Fibroblast of gingiva (primary cell): ENCODE measurements at regions not wholly inside any gene's neighbourhood (a gene's known extent, or its start where the extent isn't known, plus 50 kb on each side); places are given as distances from the start of the nearest gene placed in this dataset.

Source experiments
- DNase-seq: peaks from one replicate; pipeline ENCODE4 v3.0.0-alpha.2; 2011; ENCODE audit warnings: low read depth

DNA sequence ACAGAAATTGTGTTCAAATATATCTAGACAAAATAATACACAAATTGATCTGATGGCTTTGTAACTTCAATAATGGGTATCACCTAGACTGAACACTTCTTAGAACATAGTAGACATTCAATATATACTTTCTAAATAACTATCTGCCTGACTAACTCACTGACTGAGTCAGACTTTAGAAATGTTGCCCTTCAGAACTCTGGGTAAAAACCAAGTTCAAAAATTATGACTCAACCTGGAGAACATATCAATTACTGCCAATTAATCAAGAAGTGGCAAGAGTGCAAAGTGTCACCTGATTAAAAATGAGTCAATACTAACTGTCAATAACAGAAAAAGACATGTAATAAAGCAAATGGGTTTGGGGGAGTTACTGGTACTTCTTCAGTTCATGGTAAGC, 144.6 kb upstream of the TMCO5A start:
- DNase-seq, result peak; percentile 31

DNA sequence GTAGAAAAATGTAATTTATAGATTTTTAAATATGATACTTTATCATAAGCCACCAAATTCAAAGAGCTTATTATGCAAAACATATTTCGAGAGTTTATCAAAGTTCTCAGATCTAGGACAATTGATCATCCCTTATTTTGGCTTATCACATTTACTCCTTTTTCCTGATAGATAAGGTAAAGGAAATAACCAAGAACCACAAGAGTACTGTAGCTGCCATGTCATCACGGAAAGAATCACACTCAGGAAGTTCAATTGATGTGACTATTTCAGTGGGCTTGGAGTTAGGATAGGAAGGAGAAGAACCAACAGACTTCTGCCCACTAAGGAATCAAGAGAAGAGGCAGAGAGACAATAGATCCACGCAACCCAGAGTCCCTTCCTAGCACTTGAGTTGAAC, 142.7 kb upstream of the TMCO5A start:
- no peak for DNase-seq

DNA sequence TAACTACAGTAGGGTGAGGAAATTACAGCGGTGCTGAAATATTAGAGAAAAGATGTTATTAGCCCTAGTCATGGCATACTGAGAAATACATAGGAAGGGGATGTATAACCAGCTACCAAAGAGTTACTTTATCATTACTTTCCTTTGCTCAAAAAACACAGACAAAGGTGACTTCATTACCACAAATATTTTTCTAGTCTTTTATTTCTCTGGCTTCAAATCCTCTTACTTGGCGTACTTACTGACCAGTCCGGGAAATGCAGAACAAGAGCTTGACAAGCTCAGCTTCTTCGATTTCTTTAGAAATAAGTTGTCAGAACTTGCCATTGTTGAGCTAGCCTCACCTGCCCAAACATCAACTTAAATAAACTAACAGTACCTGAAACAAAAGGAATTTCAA, 142.1 kb upstream of the TMCO5A start:
- no peak for DNase-seq

DNA sequence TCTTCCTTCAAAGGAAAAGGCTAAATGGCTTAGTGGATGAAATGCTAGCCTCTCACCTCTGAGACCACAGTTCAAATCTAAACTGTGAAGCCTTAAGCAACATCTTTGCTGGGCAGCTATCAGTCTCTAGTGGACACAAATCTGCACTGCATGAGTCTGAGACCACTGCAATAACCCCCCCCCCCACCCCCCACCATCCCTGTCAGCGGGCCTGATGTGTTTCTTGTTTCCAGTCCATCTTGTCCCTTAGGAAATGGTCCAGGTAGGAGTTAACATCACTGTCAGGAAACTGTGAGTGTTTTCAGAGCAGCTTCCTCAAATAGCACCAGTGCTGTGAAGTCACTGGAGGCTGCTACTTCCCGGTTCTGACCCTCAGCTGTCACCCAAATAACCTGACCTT, 140.6 kb upstream of the TMCO5A start:
- no peak for DNase-seq

DNA sequence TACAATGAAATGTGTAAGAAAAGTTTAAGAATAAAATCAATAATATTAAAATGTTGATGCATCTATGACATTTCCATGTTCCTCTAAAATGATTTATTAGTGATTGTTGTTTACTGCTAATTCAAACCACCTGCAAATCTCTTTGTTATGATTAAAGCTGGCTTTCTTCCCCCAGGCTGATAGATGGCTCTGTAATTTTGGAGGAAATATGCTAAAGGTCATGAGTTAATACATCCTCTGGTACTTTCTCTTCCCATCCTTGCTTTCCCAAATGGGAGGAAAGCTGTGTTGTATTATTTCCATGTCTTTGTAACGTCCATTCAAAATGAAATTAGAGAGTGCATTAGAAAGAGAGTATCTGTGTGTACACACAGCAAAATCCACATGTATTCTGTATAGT, 139.5 kb upstream of the TMCO5A start:
- no peak for DNase-seq

DNA sequence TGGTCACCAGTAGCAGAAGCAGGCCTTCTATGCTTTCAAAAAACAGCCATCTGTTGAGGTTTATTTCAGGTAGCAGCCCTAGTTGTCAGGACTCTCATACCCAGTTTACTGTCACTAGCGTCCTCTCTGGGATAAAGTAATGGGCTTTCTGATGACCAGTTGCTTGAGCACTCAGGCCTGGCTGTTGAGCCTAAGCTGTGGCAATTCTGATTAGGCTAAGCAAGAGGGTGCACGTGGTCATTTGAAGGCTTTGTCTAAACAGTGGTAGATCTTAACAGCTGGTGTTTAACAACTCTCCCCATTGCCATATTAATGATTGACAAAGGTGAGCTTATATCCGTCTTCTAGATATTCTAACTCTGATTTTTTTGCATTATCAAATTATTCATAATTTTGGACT, 132.9 kb upstream of the TMCO5A start:
- no peak for DNase-seq

DNA sequence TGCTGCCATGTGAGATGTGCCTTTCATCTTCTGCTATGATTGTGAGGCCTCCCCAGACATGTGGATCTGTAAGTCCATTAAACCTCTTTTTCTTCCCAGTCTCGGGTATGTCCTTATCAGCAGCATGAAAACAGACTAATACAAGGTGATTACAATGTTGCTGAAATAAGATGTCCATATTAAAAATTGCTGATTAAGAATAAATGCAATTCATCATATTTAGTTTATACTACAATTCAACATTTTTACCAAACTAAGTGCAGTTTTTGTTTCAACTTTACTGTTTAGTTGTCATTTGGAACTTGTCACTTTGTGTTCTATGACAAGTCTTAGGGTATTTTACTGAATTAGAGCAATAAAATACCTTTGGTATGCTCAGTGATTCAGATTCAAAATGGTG, 127.6 kb upstream of the TMCO5A start:
- no peak for DNase-seq

DNA sequence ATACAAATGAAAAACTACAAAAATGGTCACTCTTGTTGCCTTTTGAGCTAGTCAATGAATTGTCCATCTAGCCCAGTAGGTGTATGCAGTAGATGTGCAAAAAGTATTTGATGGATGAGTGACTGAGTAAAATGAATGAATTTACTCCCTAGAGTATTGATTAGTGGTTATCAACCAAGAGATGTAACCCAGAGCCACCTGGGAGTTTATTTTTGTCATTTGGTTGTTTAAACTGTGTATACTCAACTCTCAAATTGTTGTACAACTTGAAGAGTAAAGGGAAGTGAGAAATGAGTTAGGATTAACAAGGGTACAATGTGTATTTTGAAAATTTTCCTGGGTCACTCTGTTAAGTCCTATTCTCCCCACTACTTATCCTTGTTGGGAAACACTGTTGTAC, 124.1 kb upstream of the TMCO5A start:
- no peak for DNase-seq

DNA sequence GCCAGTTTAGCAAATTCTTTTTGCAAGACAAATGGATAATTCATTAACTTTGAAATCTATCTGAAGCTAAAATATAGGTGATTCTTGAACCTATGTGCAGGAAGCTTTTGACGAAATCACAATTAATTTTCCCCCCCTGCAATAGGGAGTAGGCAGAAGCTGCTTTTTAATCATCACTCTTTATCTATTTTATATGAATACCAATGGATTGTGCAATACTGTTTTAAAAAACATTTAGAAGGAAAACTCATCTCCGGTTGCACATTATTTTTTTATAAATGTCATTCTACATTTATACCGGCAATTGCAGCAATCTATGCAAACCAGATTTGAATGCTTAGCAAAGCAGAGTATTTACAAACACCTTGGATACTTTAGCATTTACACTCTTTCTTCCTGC, 121.1 kb upstream of the TMCO5A start:
- no peak for DNase-seq

DNA sequence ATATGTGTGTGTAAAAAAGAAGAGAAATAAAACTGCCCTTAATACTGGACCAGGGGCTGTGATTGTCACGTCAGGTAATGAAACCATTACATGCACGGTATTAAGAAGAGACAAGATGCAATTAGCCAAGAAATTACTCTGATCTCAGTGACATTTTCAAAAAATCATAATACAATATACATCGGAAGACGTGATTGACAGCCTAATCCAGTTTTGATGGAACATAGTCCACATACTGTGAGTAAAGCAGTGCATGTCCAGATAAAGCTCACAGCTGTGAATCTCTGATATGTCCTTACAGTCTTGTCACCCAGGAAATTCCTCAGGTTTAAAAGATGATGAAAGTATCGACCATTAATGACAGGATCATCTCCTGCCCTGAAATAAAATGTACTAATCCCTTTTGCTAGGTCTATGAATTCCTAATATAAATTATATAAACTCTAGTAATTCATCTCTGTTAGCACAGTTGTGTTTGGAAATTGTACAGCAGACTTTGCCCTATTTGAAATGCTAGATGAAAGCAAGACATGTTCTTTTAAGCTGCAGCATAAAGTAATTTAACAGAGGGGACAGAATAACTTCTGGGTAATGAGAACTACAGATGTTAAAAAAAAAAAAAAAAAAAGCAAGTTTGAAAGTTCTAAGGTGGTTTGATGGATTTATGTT, 119.5 kb upstream of the TMCO5A start:
- no peak for DNase-seq

DNA sequence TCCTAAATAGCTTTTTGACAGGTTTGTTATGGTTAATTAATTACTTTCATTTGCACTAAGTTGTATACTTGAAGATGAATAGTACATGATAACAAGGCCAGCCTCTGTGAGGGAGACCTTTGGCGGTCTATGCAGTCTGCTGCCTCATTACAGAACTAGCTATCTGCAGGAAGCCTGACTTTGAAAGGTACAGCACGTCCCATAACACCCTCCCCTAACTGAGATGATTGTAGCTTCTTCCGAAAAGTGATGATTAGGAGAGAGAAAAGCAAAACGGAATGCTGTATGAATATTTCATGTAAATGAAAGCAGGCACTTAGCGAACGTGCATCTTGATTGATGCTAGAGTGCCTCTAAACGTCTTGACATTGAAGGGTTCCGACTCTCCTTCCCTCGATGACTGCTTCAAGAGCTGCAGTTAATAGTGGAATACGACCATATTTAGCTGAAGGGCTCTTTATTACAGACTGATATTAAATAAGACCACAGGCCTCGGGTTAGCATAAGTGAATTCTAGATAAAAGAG, 116.2 kb upstream of the TMCO5A start:
- DNase-seq, result no peak

DNA sequence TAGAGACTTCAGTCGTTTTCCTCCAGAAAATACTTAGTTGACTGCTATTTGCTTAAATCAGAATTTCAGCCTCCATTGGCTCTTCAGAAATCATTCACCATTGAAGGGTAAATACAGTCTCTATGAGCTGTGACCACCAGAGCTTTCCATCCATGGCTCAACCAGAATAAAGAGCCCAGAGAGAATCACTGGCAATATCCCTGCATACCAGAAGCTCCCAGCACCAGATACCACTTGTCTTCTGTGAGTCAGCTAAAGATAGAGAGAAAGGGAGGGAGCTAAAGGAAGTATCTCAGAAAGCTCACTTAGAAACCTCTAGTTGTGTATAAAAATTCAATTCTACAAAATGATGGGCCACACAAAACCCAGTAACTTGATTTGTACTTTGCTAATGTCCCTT, 115.2 kb upstream of the TMCO5A start:
- DNase-seq, result no peak

DNA sequence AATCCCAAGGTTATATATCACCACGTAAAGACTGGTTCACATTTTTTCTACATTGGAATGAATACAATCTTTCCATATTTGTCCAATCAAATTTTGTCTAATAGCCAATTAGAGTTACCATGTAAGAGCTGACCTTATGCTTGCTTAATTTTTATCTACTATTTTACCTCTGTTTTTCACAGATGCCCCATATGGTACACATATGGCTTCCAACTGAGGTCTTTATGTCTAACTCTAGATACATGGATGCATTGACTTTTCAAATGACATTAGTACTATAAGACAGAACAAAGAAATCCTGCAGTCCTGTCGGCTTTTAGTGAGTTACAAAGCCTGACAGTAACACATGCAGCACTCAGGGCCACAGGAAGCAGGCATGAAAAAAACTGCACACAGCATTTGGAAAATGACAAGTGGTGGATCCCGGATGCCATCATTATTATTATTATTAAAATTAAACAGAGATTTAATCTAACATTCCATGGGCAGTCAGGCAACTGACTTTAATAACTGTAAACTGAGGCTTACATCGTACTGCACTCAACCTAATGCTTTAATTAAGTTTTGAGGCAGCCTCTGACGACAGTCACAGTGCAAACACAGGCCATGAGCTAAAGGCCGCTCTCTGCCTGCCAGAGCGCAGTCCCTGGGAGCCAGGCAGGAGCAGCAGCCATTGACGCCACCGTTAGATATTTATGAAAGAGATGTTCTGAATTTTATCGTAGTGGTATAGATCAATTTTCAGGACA, 113.9 kb upstream of the TMCO5A start:
- DNase-seq, result no peak

DNA sequence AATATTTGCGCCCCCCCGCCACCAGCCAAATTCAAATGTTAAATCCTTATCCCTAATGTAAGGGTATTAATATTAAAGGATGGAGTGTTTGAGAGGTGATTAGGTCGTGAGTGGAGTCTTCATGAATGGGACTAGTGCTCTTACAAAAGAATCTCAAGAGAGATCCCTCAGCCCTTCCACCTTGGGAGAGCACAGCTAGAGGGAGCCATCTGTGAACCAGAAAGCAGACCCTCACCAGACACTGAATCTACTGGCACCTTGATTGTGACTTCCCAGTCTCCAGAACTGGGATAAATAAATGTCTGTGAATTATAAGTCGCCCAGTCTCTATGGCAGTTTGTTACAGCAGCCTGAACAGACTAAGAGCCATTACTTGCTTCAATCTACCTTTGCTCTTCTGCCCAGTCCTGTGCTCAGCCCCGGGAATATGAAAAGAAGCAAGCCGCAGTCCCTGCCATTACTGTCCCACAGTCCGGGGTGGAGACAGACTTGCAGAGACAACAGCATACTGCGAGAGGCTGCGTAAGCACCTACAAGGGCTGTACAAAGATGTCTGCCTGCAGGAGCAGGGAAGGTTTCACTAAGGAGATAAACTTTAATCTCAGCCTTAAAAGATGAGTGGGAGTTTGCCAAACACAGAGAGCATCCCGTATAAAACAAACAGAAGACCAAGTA, 110.7 kb upstream of the TMCO5A start:
- DNase-seq, result no peak

DNA sequence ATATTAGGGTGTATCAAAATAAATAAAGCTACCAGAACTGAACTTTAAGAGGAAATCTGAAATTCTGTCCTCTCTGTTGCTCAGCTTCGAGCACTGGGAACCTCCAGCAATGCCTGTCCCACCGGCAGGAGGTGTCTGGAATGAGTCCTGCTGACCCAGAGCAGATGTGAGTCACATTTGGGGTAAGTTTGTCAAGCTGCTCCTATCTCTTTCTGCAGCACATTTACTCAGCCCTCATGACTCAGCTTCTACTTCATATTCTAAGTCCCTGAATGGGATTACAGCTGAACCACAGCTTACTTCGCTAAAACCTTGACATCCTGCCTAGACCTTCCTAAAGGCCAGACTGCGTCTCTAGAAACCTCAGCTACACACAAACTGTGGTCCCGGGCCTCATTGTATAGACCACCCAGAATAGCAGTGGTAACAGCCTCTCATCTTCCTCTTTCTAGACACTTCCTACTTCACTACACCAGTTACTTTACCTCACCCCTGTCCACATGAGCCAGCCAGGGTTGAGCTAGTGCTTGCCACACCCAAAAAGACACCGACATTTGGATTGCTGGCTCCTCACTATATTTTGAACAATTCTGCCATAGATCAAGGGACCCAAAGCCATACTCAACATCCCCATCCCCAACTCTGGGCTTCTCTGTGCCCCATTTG, 109.6 kb upstream of the TMCO5A start:
- peak; percentile 60 for DNase-seq

DNA sequence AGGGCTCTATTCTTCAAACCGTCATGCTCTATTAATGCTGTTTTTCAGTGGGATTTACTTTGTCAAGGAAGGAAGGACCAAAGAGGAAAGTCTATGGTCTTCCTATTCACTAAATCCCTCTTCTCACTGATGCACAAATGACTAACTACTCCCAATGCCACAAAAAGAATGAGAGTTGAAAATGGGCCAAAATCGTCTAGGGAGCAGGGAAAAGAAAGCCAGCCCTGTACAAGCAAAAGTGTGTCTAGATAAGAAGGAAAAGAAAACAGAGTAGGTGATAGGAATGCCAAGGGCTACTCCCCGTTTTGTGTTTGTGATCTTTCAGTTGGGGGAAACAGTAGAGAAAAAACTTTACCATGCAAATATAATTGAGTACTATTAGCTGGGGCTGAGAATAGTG, 97.2 kb upstream of the TMCO5A start:
- DNase-seq, result no peak

DNA sequence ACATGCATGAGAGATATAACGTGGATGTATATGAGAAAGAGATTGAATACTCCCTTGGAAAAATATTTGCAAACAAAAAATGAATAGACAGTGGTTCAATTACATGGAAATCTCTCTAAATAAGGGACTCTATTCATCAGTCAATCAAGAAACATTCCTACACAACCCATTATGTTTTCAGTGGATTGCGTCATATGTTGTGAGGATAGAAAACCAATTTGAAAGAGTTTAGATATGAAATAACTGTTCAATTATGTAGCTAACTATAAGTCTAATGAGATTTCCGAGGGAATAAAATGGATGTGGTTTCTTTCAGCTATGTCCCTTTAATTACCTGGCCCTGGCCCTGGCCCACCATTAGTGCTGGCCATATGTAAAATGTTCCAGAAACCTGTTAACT, 86.7 kb upstream of the TMCO5A start:
- DNase-seq, result no peak

DNA sequence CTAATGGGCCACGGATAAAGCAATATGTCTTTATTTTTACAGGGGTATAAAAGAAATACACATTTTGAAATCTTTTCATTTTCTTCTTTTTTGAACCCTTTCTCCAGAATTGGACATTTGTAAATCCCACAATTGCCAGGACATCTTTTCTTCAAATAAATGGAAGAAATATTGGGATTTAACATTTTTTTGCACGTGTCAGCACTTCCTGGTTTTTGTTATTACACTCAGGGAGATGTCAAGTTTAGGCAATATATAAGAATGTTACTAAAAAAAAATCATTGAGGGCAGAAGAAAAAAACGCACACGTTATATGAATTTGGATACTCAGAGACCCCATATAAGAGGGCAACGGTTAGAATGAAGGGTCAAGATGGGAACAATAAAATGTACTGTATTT, 78.3 kb upstream of the TMCO5A start:
- DNase-seq, result no peak

DNA sequence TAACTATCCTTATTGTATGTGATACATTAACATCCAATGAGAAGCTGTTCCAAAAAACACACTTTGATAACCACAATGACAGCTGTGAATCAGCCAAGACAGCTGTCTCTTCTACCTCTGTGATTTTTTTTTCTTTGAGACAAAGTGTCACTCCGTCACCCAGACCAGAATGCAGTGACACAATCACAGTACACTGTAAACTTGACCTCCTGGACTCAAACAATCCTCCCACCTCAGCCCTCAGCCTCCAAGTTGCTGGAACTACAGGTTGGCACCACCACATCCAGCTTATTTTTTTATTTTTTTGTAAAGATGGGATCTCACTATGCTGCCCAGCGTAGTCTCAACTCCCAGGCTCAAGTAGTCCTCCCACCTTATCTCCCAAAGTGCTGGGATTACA, 73.5 kb upstream of the TMCO5A start:
- DNase-seq, result no peak

DNA sequence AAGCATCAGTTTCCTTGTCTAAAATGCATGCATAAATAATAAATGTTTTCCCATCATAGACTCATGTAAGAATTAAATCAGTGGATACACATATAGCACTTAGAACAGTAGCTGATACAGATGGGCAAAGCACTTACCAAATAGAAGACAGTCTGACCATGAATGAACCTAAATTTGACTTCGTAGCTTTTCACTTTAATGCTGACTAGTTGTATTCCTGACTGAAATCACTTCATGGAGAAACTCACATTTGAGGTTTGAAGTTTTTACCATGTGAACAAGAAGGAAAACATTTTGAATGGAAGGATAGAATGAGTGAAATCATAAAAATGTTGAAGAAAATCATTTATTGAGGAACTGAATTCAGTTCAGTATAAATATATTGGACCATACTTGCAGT, 68.8 kb upstream of the TMCO5A start:
- no peak for DNase-seq

DNA sequence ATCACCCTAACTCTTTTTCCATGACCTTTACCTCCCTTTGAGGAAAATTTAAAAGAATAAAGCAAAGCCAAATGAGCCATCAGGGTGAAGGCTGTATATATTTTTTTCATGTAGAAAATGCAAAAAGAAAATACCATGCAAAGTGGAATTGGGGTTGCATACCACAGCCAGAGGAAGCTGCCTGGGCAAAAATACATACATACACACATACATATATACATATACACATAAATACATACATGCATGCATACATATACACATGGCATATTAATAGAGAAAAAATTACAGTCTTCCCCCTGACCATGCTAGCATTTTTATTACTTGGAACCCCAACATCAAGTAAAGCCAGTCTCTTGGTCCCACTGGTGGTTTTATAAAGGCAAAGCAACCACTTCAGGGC, 63.7 kb upstream of the TMCO5A start:
- DNase-seq, result no peak

DNA sequence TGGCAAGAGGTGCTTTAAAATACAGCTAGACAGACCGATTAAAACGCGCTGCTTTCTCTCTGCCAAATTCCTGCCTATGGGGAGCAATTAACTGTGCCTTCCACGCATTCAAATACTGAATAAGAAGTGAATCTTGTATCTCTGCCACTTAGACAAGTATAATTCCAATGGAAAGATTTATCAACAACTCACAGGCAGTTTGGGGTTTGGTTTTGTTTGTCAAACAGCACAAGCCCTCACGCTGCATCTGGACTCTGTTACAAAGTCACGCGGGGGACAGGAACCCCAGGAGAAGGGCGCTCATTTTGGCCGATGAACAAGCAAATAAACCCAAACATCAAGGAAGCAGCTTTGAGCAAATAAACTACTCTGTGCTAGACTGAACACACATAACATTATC, 61.8 kb upstream of the TMCO5A start:
- no peak for DNase-seq

DNA sequence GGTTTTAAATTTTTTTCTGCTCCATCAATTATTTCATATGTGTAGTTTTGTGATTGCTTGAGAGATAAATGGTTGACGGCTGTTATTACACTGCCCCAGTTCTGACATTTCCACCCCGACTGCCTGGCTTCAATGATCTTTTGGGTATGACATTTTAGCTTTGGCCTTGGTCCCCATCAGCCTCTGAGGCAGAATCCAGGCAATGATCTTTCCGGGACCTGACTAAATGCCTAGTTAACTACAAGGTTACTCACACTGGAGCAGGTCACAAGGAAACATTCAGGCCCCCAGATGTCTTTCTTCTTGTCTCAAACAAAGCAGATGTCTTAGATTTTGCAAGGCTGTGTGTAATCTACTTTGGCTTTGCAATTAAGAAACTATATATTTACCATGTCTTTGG, 61.1 kb upstream of the TMCO5A start:
- DNase-seq, result peak; percentile 23
